ENCODE measurements at regions not wholly inside any gene's neighbourhood (a gene's known extent, or its start where the extent isn't known, plus 50 kb on each side); places are given as distances from the start of the nearest gene placed in this dataset.
A peak's percentile ranks its signal among the peaks of the same experiment; 100 is the strongest.

DNA sequence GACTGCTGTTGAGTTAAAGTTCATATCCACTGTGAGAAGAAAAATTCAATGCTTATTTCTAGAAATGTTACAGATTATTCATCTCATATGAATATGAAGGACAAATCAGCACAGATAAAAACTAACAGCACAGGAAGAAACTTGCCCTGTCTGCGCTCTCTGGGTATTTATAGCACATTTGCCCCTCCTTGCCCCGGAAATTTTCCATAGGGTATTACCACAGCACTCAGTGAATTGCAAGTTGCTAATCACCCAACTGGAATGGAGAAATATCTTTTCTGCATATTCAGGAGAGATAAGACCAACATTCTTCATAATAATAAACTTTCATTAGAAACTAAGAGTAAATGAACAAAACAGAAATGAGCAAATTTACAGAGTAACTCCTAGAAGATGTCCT lies 318.0 kb upstream of the KLF12 start:
- intact Hi-C loops (cut with micrococcal nuclease), result no loop called here
- DNase-seq (ENCODE audit: unreplicated experiment), result no peak
- TF ChIP-seq, protein P1, sequence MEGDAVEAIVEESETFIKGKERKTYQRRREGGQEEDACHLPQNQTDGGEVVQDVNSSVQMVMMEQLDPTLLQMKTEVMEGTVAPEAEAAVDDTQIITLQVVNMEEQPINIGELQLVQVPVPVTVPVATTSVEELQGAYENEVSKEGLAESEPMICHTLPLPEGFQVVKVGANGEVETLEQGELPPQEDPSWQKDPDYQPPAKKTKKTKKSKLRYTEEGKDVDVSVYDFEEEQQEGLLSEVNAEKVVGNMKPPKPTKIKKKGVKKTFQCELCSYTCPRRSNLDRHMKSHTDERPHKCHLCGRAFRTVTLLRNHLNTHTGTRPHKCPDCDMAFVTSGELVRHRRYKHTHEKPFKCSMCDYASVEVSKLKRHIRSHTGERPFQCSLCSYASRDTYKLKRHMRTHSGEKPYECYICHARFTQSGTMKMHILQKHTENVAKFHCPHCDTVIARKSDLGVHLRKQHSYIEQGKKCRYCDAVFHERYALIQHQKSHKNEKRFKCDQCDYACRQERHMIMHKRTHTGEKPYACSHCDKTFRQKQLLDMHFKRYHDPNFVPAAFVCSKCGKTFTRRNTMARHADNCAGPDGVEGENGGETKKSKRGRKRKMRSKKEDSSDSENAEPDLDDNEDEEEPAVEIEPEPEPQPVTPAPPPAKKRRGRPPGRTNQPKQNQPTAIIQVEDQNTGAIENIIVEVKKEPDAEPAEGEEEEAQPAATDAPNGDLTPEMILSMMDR (IDR thresholded peaks at IDR 0.05; ENCODE audit: unreplicated experiment), result no peak
- no peaks in the 10 kb centered on the region for H3K9me3 Mint-ChIP-seq (ENCODE audit: unreplicated experiment)
- POLR2A ChIA-PET, result no interaction called here
- no peaks in the 10 kb centered on the region for H3K36me3 Mint-ChIP-seq (ENCODE audit: insufficient read depth, unreplicated experiment)
- no TSS peak for BruUV-seq (replicated peaks)
- CTCF ChIA-PET, result no interaction called here
- no peak overlapping the region for H3K27ac Mint-ChIP-seq (ENCODE audit: low read depth, unreplicated experiment)
- no peaks in the 10 kb centered on the region for H3K27me3 Mint-ChIP-seq (ENCODE audit: insufficient read depth, unreplicated experiment)
- H3K4me1 Mint-ChIP-seq (ENCODE audit: insufficient read depth, unreplicated experiment), result peaks cover 19% of the 10 kb centered on the region
- H3K4me3 Mint-ChIP-seq (ENCODE audit: unreplicated experiment), result no peak overlapping the region

DNA sequence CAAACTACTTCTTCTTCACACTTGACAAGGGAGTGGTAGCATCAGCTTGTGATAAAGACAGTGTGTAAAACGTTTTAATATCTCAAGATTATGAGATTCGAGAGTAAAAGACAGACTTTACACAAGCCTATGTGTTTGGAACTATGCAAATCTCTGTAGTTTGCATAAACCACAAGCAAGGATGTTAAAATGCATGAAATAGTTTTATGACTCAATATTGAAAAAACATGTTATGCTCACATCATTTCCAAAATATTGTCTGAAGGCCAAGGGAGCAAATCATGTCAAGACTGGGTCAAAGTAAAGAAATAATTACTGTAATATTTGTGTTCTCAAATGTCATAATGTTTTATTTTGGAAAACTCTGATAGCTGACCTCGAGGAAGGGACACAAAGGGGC lies 316.8 kb upstream of the KLF12 start:
- intact Hi-C loops (cut with micrococcal nuclease), result no loop called here
- Mint-ChIP-seq H3K27ac (ENCODE audit: low read depth, unreplicated experiment) (no peak overlapping the region), H3K36me3 (ENCODE audit: insufficient read depth, unreplicated experiment) (no peaks in the 10 kb centered on the region), H3K4me3 (ENCODE audit: unreplicated experiment) (no peak overlapping the region), H3K4me1 (ENCODE audit: insufficient read depth, unreplicated experiment) (peaks cover 19% of the 10 kb centered on the region), H3K9me3 (ENCODE audit: unreplicated experiment) (no peaks in the 10 kb centered on the region), H3K27me3 (ENCODE audit: insufficient read depth, unreplicated experiment) (no peaks in the 10 kb centered on the region)
- BruUV-seq (replicated peaks), result no TSS peak
- ChIA-PET CTCF (no interaction called here), POLR2A (interaction anchor here (0.6 kb wide), 1 partner anchor 721 kb away, joined by 3 read pairs; no protein-coding TSS in a partner anchor)
- no peak for DNase-seq (ENCODE audit: unreplicated experiment)
- TF ChIP-seq, protein P1 (IDR thresholded peaks at IDR 0.05; ENCODE audit: unreplicated experiment), result no peak

DNA sequence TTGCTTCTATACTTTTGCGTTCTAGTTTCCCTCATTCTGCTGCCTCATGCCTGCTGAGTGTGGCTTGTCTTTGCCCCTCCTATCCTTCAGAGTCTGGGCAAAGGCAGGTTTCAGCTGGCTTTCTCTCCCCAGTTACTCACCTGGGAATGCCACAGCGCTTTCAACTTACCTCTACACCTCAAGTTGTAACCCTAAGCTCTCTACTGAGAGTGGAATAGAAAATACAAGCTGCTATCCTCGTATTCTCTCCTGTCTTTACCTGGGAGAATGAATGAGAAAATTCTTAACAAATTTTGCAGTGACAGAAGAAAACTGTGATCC lies 316.3 kb upstream of the KLF12 start:
- no peak for DNase-seq (ENCODE audit: unreplicated experiment)
- POLR2A ChIA-PET, result interaction anchor here (0.6 kb wide), 2 partner anchors 151 to 721 kb away, joined by 3 read pairs; no protein-coding TSS in a partner anchor
- H3K27me3 Mint-ChIP-seq (ENCODE audit: insufficient read depth, unreplicated experiment), result no peaks in the 10 kb centered on the region
- H3K4me3 Mint-ChIP-seq (ENCODE audit: unreplicated experiment), result no peak overlapping the region
- intact Hi-C loops (cut with micrococcal nuclease), result no loop called here
- H3K27ac Mint-ChIP-seq (ENCODE audit: low read depth, unreplicated experiment), result peak overlapping the region; percentile 59
- TF ChIP-seq, protein P1 (IDR thresholded peaks at IDR 0.05; ENCODE audit: unreplicated experiment), result no peak
- CTCF ChIA-PET, result interaction anchor here (0.6 to 0.8 kb wide), 2 partner anchors 34 to 263 kb away, joined by 3 read pairs; no protein-coding TSS in a partner anchor
- H3K36me3 Mint-ChIP-seq (ENCODE audit: insufficient read depth, unreplicated experiment), result no peaks in the 10 kb centered on the region
- BruUV-seq (replicated peaks), result no TSS peak
- peaks cover 23% of the 10 kb centered on the region for H3K4me1 Mint-ChIP-seq (ENCODE audit: insufficient read depth, unreplicated experiment)
- no peaks in the 10 kb centered on the region for H3K9me3 Mint-ChIP-seq (ENCODE audit: unreplicated experiment)

DNA sequence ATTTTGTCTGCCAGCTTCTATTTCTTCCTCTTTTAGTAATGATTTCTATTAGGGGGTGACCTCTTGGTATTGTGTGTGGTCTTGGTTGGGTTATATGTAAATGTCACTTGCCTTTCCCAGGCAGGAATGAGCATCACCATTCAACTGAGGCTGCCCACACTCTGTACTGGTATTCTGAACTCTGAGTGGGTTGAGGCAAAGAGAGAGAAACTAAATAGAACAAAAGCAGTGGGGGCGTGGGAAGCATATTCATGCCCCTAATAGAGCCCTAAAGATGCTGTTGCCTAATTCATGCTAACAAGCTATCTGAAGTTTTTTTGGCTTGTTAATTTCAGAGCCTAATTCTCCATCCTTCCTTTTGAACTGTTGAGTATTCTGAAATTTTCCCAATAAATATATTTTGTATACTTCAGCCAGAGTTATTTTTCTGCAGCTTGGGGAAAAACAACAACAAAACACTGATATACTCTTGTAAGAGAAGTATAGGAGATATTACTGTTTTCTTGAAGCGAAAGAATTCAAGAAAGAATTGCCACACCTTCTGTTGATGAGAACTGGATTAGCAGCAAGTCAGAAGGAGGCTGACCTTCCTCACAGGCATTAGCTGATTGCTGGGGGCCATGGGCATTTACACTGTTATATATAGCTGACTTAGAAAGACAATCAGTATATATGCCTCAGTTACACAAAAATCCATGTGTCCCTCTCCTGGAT lies 315.8 kb upstream of the KLF12 start:
- ChIA-PET CTCF (interaction anchor here (0.6 to 0.8 kb wide), 2 partner anchors 33 to 263 kb away, joined by 3 read pairs; no protein-coding TSS in a partner anchor), POLR2A (interaction anchor here (0.6 kb wide), 1 partner anchor 150 kb away, joined by 3 read pairs; no protein-coding TSS in a partner anchor)
- no peak for DNase-seq (ENCODE audit: unreplicated experiment)
- Mint-ChIP-seq H3K36me3 (ENCODE audit: insufficient read depth, unreplicated experiment) (no peaks in the 10 kb centered on the region), H3K4me3 (ENCODE audit: unreplicated experiment) (no peak overlapping the region), H3K9me3 (ENCODE audit: unreplicated experiment) (no peaks in the 10 kb centered on the region), H3K27ac (ENCODE audit: low read depth, unreplicated experiment) (peak overlapping the region; percentile 59), H3K4me1 (ENCODE audit: insufficient read depth, unreplicated experiment) (peaks cover 28% of the 10 kb centered on the region), H3K27me3 (ENCODE audit: insufficient read depth, unreplicated experiment) (no peaks in the 10 kb centered on the region)
- intact Hi-C loops (cut with micrococcal nuclease), result loop anchor here (10.0 kb wide), 1 partner anchor 775 kb away; no protein-coding TSS in a partner anchor
- TF ChIP-seq, protein P1 (IDR thresholded peaks at IDR 0.05; ENCODE audit: unreplicated experiment), result no peak
- BruUV-seq (replicated peaks), result no TSS peak
